BLaER1 treated with 17β-estradiol and CSF1 and Interleukin-3, amounts not matched to agents 10 nM and 100 nM (cell line): ENCODE measurements at regions not wholly inside any gene's neighbourhood (a gene's known extent, or its start where the extent isn't known, plus 50 kb on each side); places are given as distances from the start of the nearest gene placed in this dataset.

Experiments used
- H3K27ac ChIP-seq, 11 experiments: shearing (Covaris generic); formaldehyde crosslinking; 2 replicates each; pipeline ENCODE4 v1.8.1; 2022
- H3K27me3 ChIP-seq, 11 experiments: shearing (Covaris generic); formaldehyde crosslinking; 2 replicates each; pipeline ENCODE4 v1.8.1; 2022
- H3K36me3 ChIP-seq, 11 experiments: shearing (Covaris generic); formaldehyde crosslinking; 2 replicates each; pipeline ENCODE4 v1.8.1; 2022
- H3K4me1 ChIP-seq, 10 experiments: shearing (Covaris generic); formaldehyde crosslinking; 2 replicates each; pipeline ENCODE4 v1.8.1; 2022
- H3K4me2 ChIP-seq, 11 experiments: shearing (Covaris generic); formaldehyde crosslinking; 2 replicates each; pipeline ENCODE4 v1.8.1; 2022
- H3K4me3 ChIP-seq, 10 experiments: shearing (Covaris generic); formaldehyde crosslinking; 2 replicates each; pipeline ENCODE4 v1.8.1; 2022
- H3K9ac ChIP-seq, 11 experiments: shearing (Covaris generic); formaldehyde crosslinking; 2 replicates each; pipeline ENCODE4 v1.8.1; 2022
- H3K9me3 ChIP-seq, 11 experiments: shearing (Covaris generic); formaldehyde crosslinking; replicated peaks in 1 of 11; 2 replicates each; pipeline ENCODE4 v1.8.1; 2022
- H4K20me1 ChIP-seq, 11 experiments: shearing (Covaris generic); formaldehyde crosslinking; 2 replicates each; pipeline ENCODE4 v1.8.1; 2022
- Cebpa-rat ChIP-seq, 11 experiments: shearing (Covaris generic); IDR thresholded peaks; 2 replicates each; pipeline ENCODE4 v1.8.1; 2022

DNA sequence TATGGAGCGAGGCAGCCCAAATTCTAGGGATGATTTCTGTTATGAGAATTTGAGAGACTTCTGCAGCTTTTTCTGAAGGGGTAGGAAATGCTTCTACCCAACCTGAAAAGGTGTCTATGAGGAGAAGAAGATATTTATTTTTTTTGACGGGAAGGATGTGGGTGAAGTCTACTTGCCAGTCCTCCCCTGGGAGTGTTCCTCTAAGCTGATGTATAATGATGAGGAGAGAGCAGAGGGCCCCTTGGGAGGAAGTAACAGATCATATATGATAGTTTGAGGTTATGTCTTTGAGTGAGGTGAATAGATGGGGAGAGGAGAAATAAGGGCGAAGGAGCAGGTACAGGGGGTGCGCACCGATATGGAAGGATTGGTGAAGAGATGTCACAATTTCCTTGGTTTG lies 910.6 kb upstream of the SLITRK5 start:
- H3K27ac ChIP-seq, result no peak overlapping the region
- no peaks in the 10 kb centered on the region for H3K36me3 ChIP-seq
- peaks cover 0 to 31% (median 15%) of the 10 kb centered on the region in 11 experiments; a peak in 13 of 22 replicates for H3K9me3 ChIP-seq
- TF ChIP-seq Cebpa-rat (IDR thresholded peaks at IDR 0.05), result no peak
- peaks cover 0 to 25% (median 7%) of the 10 kb centered on the region in 11 experiments; a peak in 6 of 22 replicates for H3K27me3 ChIP-seq
- H3K4me3 ChIP-seq, result no peak overlapping the region
- H3K4me1 ChIP-seq, result peaks cover 14 to 23% (median 20%) of the 10 kb centered on the region in 10 experiments; a peak in 19 of 20 replicates
- peak overlapping the region; percentile 25 to 80 (median 67) for H3K4me2 ChIP-seq
- H3K9ac ChIP-seq, result no peak overlapping the region
- H4K20me1 ChIP-seq, result no peaks in the 10 kb centered on the region

DNA sequence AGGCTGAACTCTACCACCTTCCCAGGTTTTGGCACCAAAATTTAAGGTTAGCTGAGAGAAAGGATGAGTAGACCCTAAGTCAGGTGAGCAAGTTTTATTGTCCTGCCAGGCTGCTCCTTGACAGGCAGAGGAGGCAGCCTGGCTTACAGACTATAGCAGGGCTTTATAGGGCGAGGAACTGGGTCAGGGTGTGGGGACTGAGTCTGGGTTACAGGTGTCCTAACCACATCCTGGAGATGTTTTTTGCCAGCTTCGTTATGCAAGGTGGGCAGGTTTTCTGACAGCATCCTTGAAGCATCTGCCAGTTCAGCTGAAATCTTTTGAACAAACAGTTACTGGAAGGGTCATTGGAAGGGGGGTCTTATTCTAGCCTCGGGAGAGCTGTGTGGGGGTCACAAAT lies 905.7 kb upstream of the SLITRK5 start:
- Histone ChIP-seq H3K4me3 (no peak overlapping the region), H3K9me3 (peaks cover 0 to 34% (median 15%) of the 10 kb centered on the region in 11 experiments; a peak in 13 of 22 replicates), H3K27me3 (peaks cover 0 to 14% (median 4%) of the 10 kb centered on the region in 11 experiments; a peak in 6 of 22 replicates), H3K4me2 (no peak overlapping the region), H3K9ac (no peak overlapping the region), H3K27ac (no peak overlapping the region), H3K4me1 (peaks cover 10 to 13% (median 12%) of the 10 kb centered on the region in 10 experiments; a peak in 19 of 20 replicates), H4K20me1 (no peaks in the 10 kb centered on the region), H3K36me3 (no peaks in the 10 kb centered on the region)
- TF ChIP-seq Cebpa-rat (IDR thresholded peaks at IDR 0.05), result no peak

DNA sequence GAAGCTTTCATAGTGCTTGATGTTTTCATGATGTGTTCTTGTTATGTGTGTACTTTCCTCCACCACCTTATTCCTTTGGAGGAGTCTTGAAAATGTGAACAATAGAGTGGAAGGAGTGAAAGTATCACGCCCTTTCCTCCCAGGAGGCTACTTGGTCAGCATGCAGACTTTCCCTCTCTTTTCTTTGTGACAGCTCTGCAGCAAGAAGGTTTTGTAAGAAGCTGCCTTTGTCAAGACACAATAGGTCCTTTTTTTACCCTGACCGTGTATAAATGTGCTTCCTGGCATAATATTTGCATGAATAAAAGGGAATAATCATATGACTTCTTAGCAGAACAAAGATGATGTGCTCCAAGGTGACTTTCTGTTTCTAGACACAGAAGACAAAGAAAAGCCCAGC lies 882.6 kb upstream of the SLITRK5 start:
- Histone ChIP-seq H3K9me3 (peaks cover 12 to 19% (median 17%) of the 10 kb centered on the region in 11 experiments), H3K36me3 (no peaks in the 10 kb centered on the region), H3K9ac (no peak overlapping the region), H3K4me2 (no peak overlapping the region), H3K4me3 (no peak overlapping the region), H4K20me1 (no peaks in the 10 kb centered on the region), H3K27ac (no peak overlapping the region), H3K27me3 (no peaks in the 10 kb centered on the region), H3K4me1 (no peaks in the 10 kb centered on the region)
- TF ChIP-seq Cebpa-rat (IDR thresholded peaks at IDR 0.05), result no peak

DNA sequence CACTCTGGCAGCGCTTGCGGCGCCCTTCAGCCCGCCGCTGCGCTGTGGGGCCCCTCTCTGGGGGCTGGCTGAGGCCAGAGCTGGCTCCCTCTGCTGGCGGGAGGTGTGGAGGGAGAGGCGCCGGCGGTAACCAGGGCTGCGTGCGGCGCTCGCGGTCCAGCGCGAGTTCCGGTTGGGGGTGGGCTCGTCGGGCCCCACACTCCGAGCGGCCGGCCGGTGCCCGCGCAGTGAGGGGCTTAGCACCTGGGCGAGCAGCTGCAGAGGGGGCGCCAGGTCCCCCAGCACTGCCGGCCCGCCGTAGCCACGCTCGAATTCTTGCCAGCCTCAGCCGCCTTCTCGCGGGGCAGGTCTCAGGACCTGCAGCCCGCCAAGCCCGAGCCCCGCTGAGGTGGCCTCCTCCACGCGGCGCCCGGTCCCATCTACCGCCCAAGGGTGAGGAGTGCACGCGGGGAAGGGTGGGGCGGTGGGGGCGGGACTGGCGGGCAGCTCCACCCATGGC lies 879.0 kb upstream of the SLITRK5 start:
- TF ChIP-seq Cebpa-rat (IDR thresholded peaks at IDR 0.05), result no peak
- no peaks in the 10 kb centered on the region for H3K4me1 ChIP-seq
- H3K4me2 ChIP-seq, result no peak overlapping the region
- no peak overlapping the region for H3K4me3 ChIP-seq
- H3K9me3 ChIP-seq, result peaks cover 12 to 19% (median 17%) of the 10 kb centered on the region in 11 experiments
- H4K20me1 ChIP-seq, result no peaks in the 10 kb centered on the region
- H3K9ac ChIP-seq, result no peak overlapping the region
- no peaks in the 10 kb centered on the region for H3K27me3 ChIP-seq
- H3K27ac ChIP-seq, result no peak overlapping the region
- no peaks in the 10 kb centered on the region for H3K36me3 ChIP-seq

DNA sequence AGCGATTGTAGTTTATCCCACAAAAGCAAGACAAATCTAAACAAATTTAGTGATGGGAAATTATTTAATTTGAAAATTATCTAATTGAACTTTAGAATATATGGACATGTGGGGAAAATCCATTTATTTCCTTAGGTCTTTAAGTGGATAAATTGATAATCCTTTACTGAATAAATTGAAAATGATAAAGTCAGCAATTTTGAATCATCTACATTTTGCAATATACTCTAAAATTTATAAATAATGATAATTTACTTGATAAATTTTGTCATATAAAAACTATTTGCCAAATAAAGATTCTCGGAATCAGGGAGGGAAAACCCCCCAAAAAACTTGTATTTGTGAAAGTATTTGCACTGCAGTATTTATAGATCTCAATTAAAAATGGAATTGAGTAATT lies 875.3 kb upstream of the SLITRK5 start:
- no peaks in the 10 kb centered on the region for H4K20me1 ChIP-seq
- H3K4me2 ChIP-seq, result no peak overlapping the region
- no peaks in the 10 kb centered on the region for H3K4me1 ChIP-seq
- TF ChIP-seq Cebpa-rat (IDR thresholded peaks at IDR 0.05), result no peak
- no peak overlapping the region for H3K27ac ChIP-seq
- no peak overlapping the region for H3K9ac ChIP-seq
- H3K9me3 ChIP-seq, result peaks cover 12 to 32% (median 25%) of the 10 kb centered on the region in 11 experiments
- H3K36me3 ChIP-seq, result no peaks in the 10 kb centered on the region
- no peak overlapping the region for H3K4me3 ChIP-seq
- no peaks in the 10 kb centered on the region for H3K27me3 ChIP-seq

DNA sequence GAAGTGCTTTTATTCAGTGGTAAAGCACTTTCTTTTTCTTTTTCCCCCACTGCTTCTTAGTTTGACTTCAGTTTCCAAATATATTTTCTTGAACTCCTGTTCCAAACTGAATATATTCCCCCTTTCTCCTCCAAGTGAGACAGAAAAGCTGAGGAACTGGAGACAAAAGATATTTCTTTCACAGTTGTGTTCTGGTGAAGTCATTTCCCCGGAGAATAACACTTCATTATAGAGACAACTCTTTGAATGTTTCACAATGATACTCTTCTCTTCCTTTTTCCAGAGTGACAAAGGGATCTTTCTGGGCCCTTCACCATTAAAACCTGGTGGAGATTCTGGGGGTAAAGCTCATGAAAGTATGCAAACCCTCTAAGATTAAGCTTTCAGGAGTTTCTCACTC lies 860.8 kb upstream of the SLITRK5 start:
- Histone ChIP-seq H3K4me3 (no peak overlapping the region), H3K27ac (peak overlapping the region in 4 of 11 experiments; percentile 0 to 22 (median 10); a peak in 3 of 22 replicates), H3K9ac (no peak overlapping the region), H3K9me3 (no peaks in the 10 kb centered on the region), H3K36me3 (no peaks in the 10 kb centered on the region), H4K20me1 (no peaks in the 10 kb centered on the region), H3K27me3 (no peaks in the 10 kb centered on the region), H3K4me2 (peak overlapping the region in 7 of 11 experiments; percentile 1 to 37 (median 15); a peak in 8 of 22 replicates), H3K4me1 (peaks cover 0 to 9% (median 0%) of the 10 kb centered on the region in 10 experiments; a peak in 3 of 20 replicates)
- no peak for TF ChIP-seq Cebpa-rat (IDR thresholded peaks at IDR 0.05)

DNA sequence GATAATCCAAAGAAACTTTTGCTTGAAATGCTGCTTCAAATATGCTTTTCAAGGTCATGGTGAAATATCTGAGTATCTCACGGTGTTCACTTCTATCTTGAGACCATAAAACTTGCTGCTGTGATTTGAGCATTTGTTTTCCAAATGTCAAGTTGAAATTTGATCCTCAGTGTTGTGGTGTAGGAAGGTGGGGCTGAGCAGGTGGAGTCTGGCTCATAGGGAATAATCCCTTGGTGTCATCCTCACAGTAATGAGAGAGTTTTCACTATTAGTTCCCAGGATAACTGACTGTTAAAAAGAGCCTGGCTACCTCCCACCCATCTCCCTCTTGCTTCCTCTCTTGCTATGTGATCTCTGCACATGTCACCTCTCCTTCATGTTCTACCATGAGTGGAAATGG lies 858.0 kb upstream of the SLITRK5 start:
- TF ChIP-seq Cebpa-rat (IDR thresholded peaks at IDR 0.05), result no peak
- H3K36me3 ChIP-seq, result no peaks in the 10 kb centered on the region
- peaks cover 0 to 9% (median 0%) of the 10 kb centered on the region in 10 experiments; a peak in 3 of 20 replicates for H3K4me1 ChIP-seq
- H3K4me2 ChIP-seq, result no peak overlapping the region
- no peak overlapping the region for H3K9ac ChIP-seq
- H4K20me1 ChIP-seq, result no peaks in the 10 kb centered on the region
- H3K9me3 ChIP-seq, result no peaks in the 10 kb centered on the region
- no peak overlapping the region for H3K27ac ChIP-seq
- no peaks in the 10 kb centered on the region for H3K27me3 ChIP-seq
- H3K4me3 ChIP-seq, result no peak overlapping the region

DNA sequence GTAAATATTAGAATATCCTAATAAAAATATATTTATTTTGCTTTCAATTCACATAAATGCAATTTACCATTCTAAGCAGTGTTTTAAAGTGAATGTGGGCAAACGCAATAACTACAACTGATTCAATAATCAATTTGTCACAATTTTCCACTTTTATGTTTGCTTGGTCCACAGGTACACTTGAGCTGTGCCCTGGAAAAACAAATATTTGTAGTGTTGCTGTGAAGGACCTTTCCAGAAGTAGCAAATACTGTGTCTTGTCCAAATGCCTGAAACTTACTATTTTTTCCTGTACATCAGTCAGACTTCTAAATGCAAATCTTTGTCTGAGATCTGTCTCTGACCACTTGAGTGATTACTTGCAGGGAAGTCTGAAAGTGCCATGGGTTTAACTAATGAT lies 845.8 kb upstream of the SLITRK5 start:
- Histone ChIP-seq H4K20me1 (no peaks in the 10 kb centered on the region), H3K27ac (no peak overlapping the region), H3K4me3 (no peak overlapping the region), H3K9me3 (no peaks in the 10 kb centered on the region), H3K4me1 (no peaks in the 10 kb centered on the region), H3K4me2 (no peak overlapping the region), H3K36me3 (no peaks in the 10 kb centered on the region), H3K27me3 (no peaks in the 10 kb centered on the region), H3K9ac (no peak overlapping the region)
- no peak for TF ChIP-seq Cebpa-rat (IDR thresholded peaks at IDR 0.05)

DNA sequence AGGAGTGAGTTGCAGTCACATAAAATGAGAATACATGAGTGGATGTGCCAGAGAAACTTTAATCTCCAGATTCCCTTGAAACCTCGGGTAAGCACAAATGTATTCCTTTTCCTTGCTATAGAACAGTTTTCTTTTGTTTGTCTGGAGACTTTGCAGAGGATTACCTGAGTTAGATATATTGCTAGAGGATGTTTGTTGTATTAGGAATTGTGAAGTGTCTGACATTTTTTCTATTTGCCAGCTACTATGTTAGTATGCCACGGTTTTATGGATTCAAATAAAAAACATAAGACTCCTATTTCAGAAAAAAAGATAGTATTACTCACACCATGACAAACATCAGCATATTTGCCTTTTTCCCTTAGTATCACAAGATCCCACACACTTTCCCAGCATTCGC lies 844.9 kb upstream of the SLITRK5 start:
- no peak for TF ChIP-seq Cebpa-rat (IDR thresholded peaks at IDR 0.05)
- H3K27me3 ChIP-seq, result no peaks in the 10 kb centered on the region
- no peak overlapping the region for H3K27ac ChIP-seq
- no peaks in the 10 kb centered on the region for H3K36me3 ChIP-seq
- no peak overlapping the region for H3K4me3 ChIP-seq
- H4K20me1 ChIP-seq, result no peaks in the 10 kb centered on the region
- H3K4me2 ChIP-seq, result no peak overlapping the region
- H3K9me3 ChIP-seq, result no peaks in the 10 kb centered on the region
- no peak overlapping the region for H3K9ac ChIP-seq
- no peaks in the 10 kb centered on the region for H3K4me1 ChIP-seq

DNA sequence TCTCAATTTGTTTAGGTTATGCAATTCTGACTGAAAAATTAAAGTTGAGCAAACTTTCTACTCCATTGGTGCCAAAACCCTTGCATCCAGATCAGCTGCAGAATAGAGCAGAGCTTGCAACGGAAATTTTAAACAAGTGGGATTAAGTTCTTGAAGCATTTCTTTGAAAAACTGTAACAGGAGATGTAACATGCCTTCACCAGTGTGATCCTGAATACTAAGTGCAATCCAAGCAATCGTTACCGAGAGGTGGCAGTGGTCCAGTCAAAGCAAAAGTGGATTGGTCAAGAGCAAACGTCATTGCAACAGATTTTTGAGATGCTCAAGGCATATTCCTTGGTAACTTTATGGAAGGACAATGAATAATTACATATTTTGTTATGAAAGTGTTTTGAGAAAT lies 841.1 kb upstream of the SLITRK5 start:
- Histone ChIP-seq H3K36me3 (no peaks in the 10 kb centered on the region), H3K4me3 (no peak overlapping the region), H3K27me3 (no peaks in the 10 kb centered on the region), H3K4me2 (no peak overlapping the region), H3K9ac (no peak overlapping the region), H3K27ac (no peak overlapping the region), H4K20me1 (no peaks in the 10 kb centered on the region), H3K4me1 (no peaks in the 10 kb centered on the region), H3K9me3 (peaks cover 0 to 4% (median 1%) of the 10 kb centered on the region in 11 experiments; a peak in 14 of 22 replicates)
- no peak for TF ChIP-seq Cebpa-rat (IDR thresholded peaks at IDR 0.05)
